HL-60 (cell line): ENCODE measurements at regions not wholly inside any gene's neighbourhood (a gene's known extent, or its start where the extent isn't known, plus 50 kb on each side); places are given as distances from the start of the nearest gene placed in this dataset.
"Not testable (repeated sequence)": the region's sequence is repeated elsewhere in the genome, so short reads cannot be mapped to it uniquely, and the experiment has no call there.

Experiments
- DNase-seq, 2 experiments: peaks; one replicate each; pipeline ENCODE4 v3.0.0-alpha.2; 2010 to 2020; ENCODE audit warnings: low read depth in 1 of 2, low spot score in 1 of 2
- H3K27ac ChIP-seq: fragments of 250-450 bp; sonication (Bioruptor Pico); replicated peaks from 2 replicates; pipeline ENCODE4 v1.5.1; 2020; ENCODE audit warnings: mild to moderate bottlenecking, moderate library complexity
- H3K27me3 ChIP-seq: fragments of 250-450 bp; sonication (Bioruptor Pico); 2 replicates; pipeline ENCODE4 v1.5.1; 2021; ENCODE audit warnings: mild to moderate bottlenecking, moderate library complexity; ENCODE audit not compliant: insufficient read depth, poor library complexity, severe bottlenecking
- H3K4me3 ChIP-seq: replicated peaks from 2 replicates; pipeline ENCODE4 v1.5.1; 2011; ENCODE audit warnings: mild to moderate bottlenecking, control low read depth, low read length; ENCODE audit not compliant: insufficient read depth
- GABPA ChIP-seq: IDR thresholded peaks from 2 replicates; pipeline ENCODE4 v1.6.1; 2012; ENCODE audit warnings: low read depth
- POLR2AphosphoS5 ChIP-seq: IDR thresholded peaks from 2 replicates; pipeline ENCODE4 v1.6.1; 2012; ENCODE audit warnings: low read depth
- SPI1 ChIP-seq: IDR thresholded peaks from 2 replicates; pipeline ENCODE4 v1.6.1; 2012; ENCODE audit warnings: low read depth, mild to moderate bottlenecking, borderline replicate concordance
- TF ChIP-seq, protein P1 (sequence below): IDR thresholded peaks from one replicate; pipeline ENCODE4 v1.5.1; 2011; ENCODE audit warnings: low read length, control low read depth, inconsistent platforms; ENCODE audit not compliant: insufficient read depth
- TF ChIP-seq, protein P2 (sequence below): IDR thresholded peaks from 2 replicates; pipeline ENCODE4 v1.6.1; 2012; ENCODE audit warnings: low read depth; ENCODE audit not compliant: insufficient replicate concordance

DNA sequence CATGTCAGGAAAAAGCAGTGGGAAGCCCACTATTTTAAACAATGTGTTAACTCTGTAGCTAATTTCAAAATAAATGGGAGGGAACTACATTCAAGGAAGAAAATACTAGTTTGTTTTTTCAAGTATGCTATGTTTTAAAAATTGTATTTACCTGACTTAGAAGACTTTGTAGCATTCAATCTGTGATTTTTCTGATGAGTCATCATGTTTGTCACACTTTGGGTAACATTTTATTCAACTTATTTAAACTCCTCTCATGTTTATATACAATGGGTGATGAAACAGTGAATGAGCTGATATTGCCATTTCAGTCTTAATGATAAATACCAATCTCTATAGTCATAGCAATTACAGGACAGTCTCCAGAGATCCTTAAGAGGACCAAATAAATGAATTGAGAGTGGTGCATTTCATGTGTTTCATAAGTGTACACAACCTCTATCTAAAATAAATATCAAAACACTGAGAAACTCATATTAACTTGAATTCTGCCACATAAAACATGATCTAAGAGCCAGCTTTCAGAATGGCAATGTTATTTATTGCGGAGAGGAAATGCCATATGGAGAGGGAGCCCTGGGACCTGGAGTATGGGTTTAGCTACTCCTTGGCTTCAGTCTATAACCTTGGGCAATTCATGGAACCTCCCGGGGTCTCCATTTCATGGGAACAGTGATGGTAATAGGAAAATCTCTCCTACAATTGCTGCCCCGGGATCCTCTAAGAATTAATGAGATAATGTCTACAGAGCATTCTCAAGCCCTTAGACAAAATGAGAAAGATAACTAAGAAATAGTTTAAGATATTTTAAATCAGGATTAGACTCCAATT lies 913.9 kb downstream of the TLE4 start:
- TF ChIP-seq SPI1 = no peak
- TF ChIP-seq GABPA = no peak
- TF ChIP-seq POLR2AphosphoS5 = no peak
- TF ChIP-seq, protein P1, sequence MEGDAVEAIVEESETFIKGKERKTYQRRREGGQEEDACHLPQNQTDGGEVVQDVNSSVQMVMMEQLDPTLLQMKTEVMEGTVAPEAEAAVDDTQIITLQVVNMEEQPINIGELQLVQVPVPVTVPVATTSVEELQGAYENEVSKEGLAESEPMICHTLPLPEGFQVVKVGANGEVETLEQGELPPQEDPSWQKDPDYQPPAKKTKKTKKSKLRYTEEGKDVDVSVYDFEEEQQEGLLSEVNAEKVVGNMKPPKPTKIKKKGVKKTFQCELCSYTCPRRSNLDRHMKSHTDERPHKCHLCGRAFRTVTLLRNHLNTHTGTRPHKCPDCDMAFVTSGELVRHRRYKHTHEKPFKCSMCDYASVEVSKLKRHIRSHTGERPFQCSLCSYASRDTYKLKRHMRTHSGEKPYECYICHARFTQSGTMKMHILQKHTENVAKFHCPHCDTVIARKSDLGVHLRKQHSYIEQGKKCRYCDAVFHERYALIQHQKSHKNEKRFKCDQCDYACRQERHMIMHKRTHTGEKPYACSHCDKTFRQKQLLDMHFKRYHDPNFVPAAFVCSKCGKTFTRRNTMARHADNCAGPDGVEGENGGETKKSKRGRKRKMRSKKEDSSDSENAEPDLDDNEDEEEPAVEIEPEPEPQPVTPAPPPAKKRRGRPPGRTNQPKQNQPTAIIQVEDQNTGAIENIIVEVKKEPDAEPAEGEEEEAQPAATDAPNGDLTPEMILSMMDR = no peak
- TF ChIP-seq, protein P2, sequence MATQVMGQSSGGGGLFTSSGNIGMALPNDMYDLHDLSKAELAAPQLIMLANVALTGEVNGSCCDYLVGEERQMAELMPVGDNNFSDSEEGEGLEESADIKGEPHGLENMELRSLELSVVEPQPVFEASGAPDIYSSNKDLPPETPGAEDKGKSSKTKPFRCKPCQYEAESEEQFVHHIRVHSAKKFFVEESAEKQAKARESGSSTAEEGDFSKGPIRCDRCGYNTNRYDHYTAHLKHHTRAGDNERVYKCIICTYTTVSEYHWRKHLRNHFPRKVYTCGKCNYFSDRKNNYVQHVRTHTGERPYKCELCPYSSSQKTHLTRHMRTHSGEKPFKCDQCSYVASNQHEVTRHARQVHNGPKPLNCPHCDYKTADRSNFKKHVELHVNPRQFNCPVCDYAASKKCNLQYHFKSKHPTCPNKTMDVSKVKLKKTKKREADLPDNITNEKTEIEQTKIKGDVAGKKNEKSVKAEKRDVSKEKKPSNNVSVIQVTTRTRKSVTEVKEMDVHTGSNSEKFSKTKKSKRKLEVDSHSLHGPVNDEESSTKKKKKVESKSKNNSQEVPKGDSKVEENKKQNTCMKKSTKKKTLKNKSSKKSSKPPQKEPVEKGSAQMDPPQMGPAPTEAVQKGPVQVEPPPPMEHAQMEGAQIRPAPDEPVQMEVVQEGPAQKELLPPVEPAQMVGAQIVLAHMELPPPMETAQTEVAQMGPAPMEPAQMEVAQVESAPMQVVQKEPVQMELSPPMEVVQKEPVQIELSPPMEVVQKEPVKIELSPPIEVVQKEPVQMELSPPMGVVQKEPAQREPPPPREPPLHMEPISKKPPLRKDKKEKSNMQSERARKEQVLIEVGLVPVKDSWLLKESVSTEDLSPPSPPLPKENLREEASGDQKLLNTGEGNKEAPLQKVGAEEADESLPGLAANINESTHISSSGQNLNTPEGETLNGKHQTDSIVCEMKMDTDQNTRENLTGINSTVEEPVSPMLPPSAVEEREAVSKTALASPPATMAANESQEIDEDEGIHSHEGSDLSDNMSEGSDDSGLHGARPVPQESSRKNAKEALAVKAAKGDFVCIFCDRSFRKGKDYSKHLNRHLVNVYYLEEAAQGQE = no peak
- H3K4me3 ChIP-seq = no peak overlapping the region

DNA sequence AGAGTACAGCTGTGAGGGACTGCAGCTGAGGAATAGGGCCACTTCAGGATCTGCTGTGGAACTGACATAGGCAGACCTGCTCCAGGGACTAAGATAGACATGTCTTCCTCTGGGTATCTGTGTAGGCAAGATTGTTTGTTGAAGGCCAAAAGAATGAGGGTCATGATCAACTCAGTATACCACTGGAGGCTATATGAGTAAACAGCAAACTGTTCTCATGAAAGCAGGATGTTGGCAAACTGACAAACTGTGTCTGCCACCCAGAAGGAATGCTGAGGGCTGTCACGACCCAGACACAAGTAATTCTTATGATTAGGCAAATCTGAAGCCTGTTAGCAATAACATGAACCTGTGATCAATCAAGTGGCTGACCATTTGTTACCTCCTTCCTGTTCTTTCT lies 910.5 kb downstream of the TLE4 start:
- DNase-seq, H3K27me3 ChIP-seq, H3K27ac ChIP-seq, H3K4me3 ChIP-seq: not testable (repeated sequence)

More for the DNA sequence above, 913.9 kb downstream of the TLE4 start:
- no peaks in the 10 kb centered on the region for H3K27me3 ChIP-seq
- H3K27ac ChIP-seq = no peak overlapping the region
- no peak for DNase-seq

DNA sequence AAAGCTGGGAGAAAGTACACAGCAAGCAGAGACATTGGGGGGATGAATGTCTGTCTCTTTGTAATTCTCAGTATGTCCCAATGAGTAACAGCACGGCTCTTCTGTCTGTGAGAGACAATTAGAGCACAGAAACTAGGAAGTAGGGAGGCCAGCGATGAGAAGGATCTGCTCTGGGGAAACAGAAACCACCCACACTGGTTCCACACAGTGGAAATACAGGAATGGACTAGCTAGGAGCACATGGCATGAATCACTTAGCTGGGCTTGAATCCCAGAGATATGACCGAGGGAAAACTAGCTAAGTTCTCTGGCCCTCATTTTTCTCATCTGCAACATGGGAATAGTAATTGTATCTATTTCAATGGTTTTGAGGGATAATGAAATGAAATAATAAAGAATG lies 895.9 kb downstream of the TLE4 start:
- Histone ChIP-seq H3K4me3 (no peak overlapping the region), H3K27me3 (no peaks in the 10 kb centered on the region), H3K27ac (no peak overlapping the region)
- no peak for DNase-seq
- TF ChIP-seq, protein P2 = no peak
- no peak for TF ChIP-seq SPI1
- TF ChIP-seq, protein P1 = no peak
- TF ChIP-seq GABPA = no peak
- TF ChIP-seq POLR2AphosphoS5 = no peak

DNA sequence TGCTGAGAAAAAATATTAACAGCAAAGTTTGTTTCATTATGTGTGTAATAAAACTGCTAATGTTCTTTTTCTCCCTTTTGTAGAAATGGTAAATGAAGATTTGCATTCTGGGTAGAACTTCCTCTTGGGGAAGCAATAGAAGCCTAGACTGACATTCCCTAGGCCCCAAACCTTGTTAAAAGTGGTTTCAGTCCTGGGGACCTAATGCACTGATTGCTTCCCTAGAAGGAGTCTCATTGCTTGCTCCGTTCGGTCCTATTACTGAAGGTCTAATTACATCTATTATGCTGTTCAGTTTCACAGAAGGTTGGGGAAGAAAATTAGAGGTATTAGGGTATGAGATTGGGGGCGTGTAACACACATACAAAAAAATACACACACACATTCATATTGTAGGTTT lies 893.8 kb downstream of the TLE4 start:
- no peak for TF ChIP-seq SPI1
- no peak for TF ChIP-seq POLR2AphosphoS5
- no peak overlapping the region for H3K4me3 ChIP-seq
- no peak for DNase-seq
- H3K27ac ChIP-seq = no peak overlapping the region
- no peaks in the 10 kb centered on the region for H3K27me3 ChIP-seq

DNA sequence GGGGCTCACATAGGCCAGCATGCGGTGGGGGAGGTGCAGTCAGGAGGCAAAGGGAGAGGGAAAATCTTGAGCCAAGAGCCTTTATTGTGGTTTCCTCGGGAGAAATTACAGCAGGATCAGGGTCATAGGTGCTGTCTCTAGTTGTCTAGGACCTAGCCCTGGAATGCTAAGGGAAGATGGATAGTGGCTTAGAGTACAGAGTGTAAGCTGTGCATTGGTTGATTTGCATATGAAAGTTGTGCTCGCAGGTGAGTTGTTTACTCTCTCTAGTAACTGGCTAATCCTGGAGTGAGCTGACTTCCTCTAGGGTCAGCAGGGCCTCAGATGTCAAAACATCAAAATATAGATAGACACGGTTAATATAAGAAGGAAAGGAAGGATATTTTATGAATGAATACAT lies 877.7 kb downstream of the TLE4 start:
- TF ChIP-seq GABPA = no peak
- no peak for DNase-seq
- no peak overlapping the region for H3K4me3 ChIP-seq
- H3K27me3 ChIP-seq = no peaks in the 10 kb centered on the region
- no peak overlapping the region for H3K27ac ChIP-seq
